K562 (cell line): ENCODE measurements at regions not wholly inside any gene's neighbourhood (a gene's known extent, or its start where the extent isn't known, plus 50 kb on each side); places are given as distances from the start of the nearest gene placed in this dataset.
A peak's percentile ranks its signal among the peaks of the same experiment; 100 is the strongest.

Source experiments
- CHD7 ChIP-seq: fragments of 200-600 bp; sonication (generic); IDR thresholded peaks from one replicate; pipeline ENCODE4 v1.6.1; 2012; ENCODE audit warnings: mild to moderate bottlenecking, low read depth, low read length, inconsistent platforms
- FOXA3 ChIP-seq, 2 experiments: fragments of 450-650 bp in 1 of 2; sonication (generic) in 1 of 2; formaldehyde crosslinking; IDR thresholded peaks in 1 of 2; conservative IDR thresholded peaks in 1 of 2; 2 replicates each; pipeline versions ENCODE4 v1.4.0 to v1.8.0; 2020 to 2022; ENCODE audit warnings: mild to moderate bottlenecking in 2 of 2, missing genetic modification reagents in 1 of 2
- FOXP4 ChIP-seq: sonication (generic); formaldehyde crosslinking; IDR thresholded peaks from 2 replicates; pipeline ENCODE4 v1.8.0; 2022; ENCODE audit warnings: mild to moderate bottlenecking, missing genetic modification reagents, borderline replicate concordance
- MAZ ChIP-seq, 2 experiments: fragments of 450-650 bp in 1 of 2; sonication (generic) in 1 of 2; formaldehyde crosslinking; IDR thresholded peaks in 1 of 2; conservative IDR thresholded peaks in 1 of 2; 2 replicates each; pipeline versions ENCODE4 v1.4.0 to v1.5.0; 2020; ENCODE audit warnings: mild to moderate bottlenecking in 1 of 2, missing genetic modification reagents in 1 of 2
- MNT ChIP-seq, 2 experiments: fragments of 450-650 bp; conservative IDR thresholded peaks; 2 replicates each; pipeline ENCODE4 v1.6.1; 2017; ENCODE audit warnings: mild to moderate bottlenecking in 2 of 2, moderate library complexity in 2 of 2
- RBM25 ChIP-seq: fragments of 200-400 bp; formaldehyde crosslinking; IDR thresholded peaks from 2 replicates; pipeline ENCODE4 v1.6.1; 2018; ENCODE audit warnings: low read length, low read depth, moderate library complexity; ENCODE audit not compliant: severe bottlenecking
- SAFB ChIP-seq: fragments of 200-400 bp; formaldehyde crosslinking; IDR thresholded peaks from 2 replicates; pipeline ENCODE4 v1.6.1; 2017; ENCODE audit warnings: low read depth, low read length, borderline replicate concordance
- SMAD4 ChIP-seq: fragments of 250-450 bp; sonication (Bioruptor Pico); conservative IDR thresholded peaks from 2 replicates; pipeline ENCODE4 v1.8.0; 2021; ENCODE audit warnings: inconsistent platforms, mild to moderate bottlenecking, moderate library complexity
- SMC3 ChIP-seq: conservative IDR thresholded peaks from 2 replicates; pipeline ENCODE4 v1.6.1; 2011; ENCODE audit warnings: low read depth, low read length, improper control_type of control experiment; ENCODE audit not compliant: insufficient read depth
- TEAD1 ChIP-seq, 2 experiments: fragments of 450-650 bp in 1 of 2; sonication (generic) in 1 of 2; formaldehyde crosslinking; IDR thresholded peaks; 2 replicates each; pipeline versions ENCODE4 v1.4.0 to v1.8.0; 2020 to 2022; ENCODE audit warnings: mild to moderate bottlenecking in 2 of 2, missing genetic modification reagents in 1 of 2
- ZNF41 ChIP-seq: fragments of 250-450 bp; sonication (Bioruptor Pico); conservative IDR thresholded peaks from 2 replicates; pipeline ENCODE4 v1.4.0; 2020; ENCODE audit warnings: mild to moderate bottlenecking
- ZNF76 ChIP-seq: fragments of 250-450 bp; sonication (Bioruptor Pico); IDR thresholded peaks from 2 replicates; pipeline ENCODE4 v1.4.0; 2020; ENCODE audit warnings: mild to moderate bottlenecking, moderate library complexity, borderline replicate concordance

- TF ChIP-seq SMC3 (peak; percentile 32; the same call in 1 of the 2 replicates), SMAD4 (CRISPR knock-in tag) (no peak), RBM25 (peak; percentile 41), TEAD1 (CRISPR knock-in tag; IDR thresholded peaks at IDR 0.05) (peak in 1 of 2 experiments; percentile 65; a peak in 1 of 4 replicates), FOXP4 (CRISPR knock-in tag) (peak; percentile 30; the same call in 1 of the 2 replicates), FOXA3 (CRISPR knock-in tag; conservative IDR thresholded peaks at IDR 0.05 in 1 of 2, IDR thresholded peaks at IDR 0.05 in 1 of 2) (peak in 1 of 2 experiments; percentile 36; a peak in 1 of 4 replicates), ZNF76 (CRISPR knock-in tag) (no peak), MNT (conservative IDR thresholded peaks at IDR 0.05) (peak; percentile 78 to 79), CHD7 (no peak), MAZ (CRISPR knock-in tag; conservative IDR thresholded peaks at IDR 0.05 in 1 of 2, IDR thresholded peaks at IDR 0.05 in 1 of 2) (peak in 1 of 2 experiments; percentile 74; a peak in 2 of 4 replicates), ZNF41 (CRISPR knock-in tag) (no peak), SAFB (no peak)
Observed at GRCh38 chr6:1524040-1524480, 85.7 kb upstream of the FOXC1 start (continued).
